ENCODE measurements at regions not wholly inside any gene's neighbourhood (a gene's known extent, or its start where the extent isn't known, plus 50 kb on each side); places are given as distances from the start of the nearest gene placed in this dataset.

- Histone ChIP-seq H3K36me3 (no peaks in the 10 kb centered on the region), H4K20me1 (no peaks in the 10 kb centered on the region), H3K27me3 (no peaks in the 10 kb centered on the region), H3K27ac (no peak overlapping the region), H3K9me3 (replicated peaks in 1 of 11) (no peaks in the 10 kb centered on the region), H3K4me3 (no peak overlapping the region), H3K4me2 (no peak overlapping the region), H3K4me1 (peaks cover 0 to 5% (median 0%) of the 10 kb centered on the region in 10 experiments; a peak in 3 of 20 replicates), H3K9ac (no peak overlapping the region)
- no peak for TF ChIP-seq Cebpa-rat (IDR thresholded peaks at IDR 0.05)
Observed at GRCh38 chr3:115388166-115388565, 235.1 kb upstream of the GAP43 start.

DNA sequence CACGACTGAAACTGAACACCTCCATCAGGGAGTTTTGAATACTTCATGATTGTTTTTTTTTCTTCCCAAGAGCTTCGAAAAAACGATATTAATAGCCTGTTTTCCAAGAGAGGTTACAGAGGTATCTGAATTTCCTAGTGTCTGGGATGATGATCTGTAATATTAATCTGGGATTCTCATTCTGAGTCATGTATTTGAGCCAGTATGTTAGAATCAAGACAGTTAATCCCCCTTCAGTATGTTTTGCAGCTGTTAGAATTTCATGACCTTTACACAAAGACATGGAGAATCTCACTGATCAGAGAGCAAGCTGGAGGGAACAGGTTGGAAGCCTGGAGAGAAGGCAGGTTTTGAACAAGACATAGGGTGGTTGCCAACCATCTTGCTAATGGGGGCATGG is 234.5 kb upstream of the GAP43 start:
- Histone ChIP-seq H3K36me3 (no peaks in the 10 kb centered on the region), H3K4me2 (no peak overlapping the region), H4K20me1 (no peaks in the 10 kb centered on the region), H3K9ac (no peak overlapping the region), H3K9me3 (replicated peaks in 1 of 11) (no peaks in the 10 kb centered on the region), H3K27me3 (no peaks in the 10 kb centered on the region), H3K4me1 (peaks cover 0 to 6% (median 0%) of the 10 kb centered on the region in 10 experiments; a peak in 3 of 20 replicates), H3K4me3 (no peak overlapping the region), H3K27ac (no peak overlapping the region)
- TF ChIP-seq Cebpa-rat (IDR thresholded peaks at IDR 0.05): no peak

DNA sequence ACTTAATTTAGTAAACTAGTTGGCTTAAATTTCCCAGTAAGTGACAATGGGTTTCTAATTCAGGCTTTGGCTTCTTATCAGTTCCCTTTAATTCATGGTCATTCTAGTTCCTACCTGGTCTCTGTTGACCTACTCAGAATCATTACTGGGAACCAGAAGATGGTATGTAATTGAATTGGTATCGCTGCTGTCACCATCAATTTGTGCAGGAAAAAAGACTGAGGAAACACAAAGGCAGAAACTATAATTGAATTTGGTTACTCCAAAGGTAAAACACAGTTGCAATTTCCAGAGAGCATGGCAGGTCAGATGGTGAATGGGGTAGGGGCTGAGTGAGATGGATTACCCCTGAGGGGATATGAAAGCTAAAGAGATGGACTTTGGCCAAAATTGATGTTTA is 226.5 kb upstream of the GAP43 start:
- H3K27me3 ChIP-seq: no peaks in the 10 kb centered on the region
- no peak overlapping the region for H3K4me2 ChIP-seq
- no peak for TF ChIP-seq Cebpa-rat (IDR thresholded peaks at IDR 0.05)
- H3K9me3 ChIP-seq (replicated peaks in 1 of 11): no peaks in the 10 kb centered on the region
- H4K20me1 ChIP-seq: no peaks in the 10 kb centered on the region
- H3K36me3 ChIP-seq: no peaks in the 10 kb centered on the region
- no peak overlapping the region for H3K9ac ChIP-seq
- no peak overlapping the region for H3K4me3 ChIP-seq
- peaks cover 0 to 6% (median 0%) of the 10 kb centered on the region in 10 experiments; a peak in 3 of 20 replicates for H3K4me1 ChIP-seq
- no peak overlapping the region for H3K27ac ChIP-seq

GRCh38 chr3:115397433-115397832 is 225.9 kb upstream of the GAP43 start:
- Histone ChIP-seq H3K27ac (no peak overlapping the region), H3K4me2 (no peak overlapping the region), H3K4me1 (peaks cover 0 to 6% (median 0%) of the 10 kb centered on the region in 10 experiments; a peak in 3 of 20 replicates), H3K27me3 (no peaks in the 10 kb centered on the region), H3K9ac (no peak overlapping the region), H3K4me3 (no peak overlapping the region), H3K36me3 (no peaks in the 10 kb centered on the region), H3K9me3 (replicated peaks in 1 of 11) (no peaks in the 10 kb centered on the region), H4K20me1 (no peaks in the 10 kb centered on the region)
- no peak for TF ChIP-seq Cebpa-rat (IDR thresholded peaks at IDR 0.05)

- Histone ChIP-seq H3K4me1 (no peaks in the 10 kb centered on the region), H3K36me3 (no peaks in the 10 kb centered on the region), H3K4me3 (no peak overlapping the region), H4K20me1 (no peaks in the 10 kb centered on the region), H3K9ac (no peak overlapping the region), H3K27me3 (no peaks in the 10 kb centered on the region), H3K9me3 (replicated peaks in 1 of 11) (no peaks in the 10 kb centered on the region), H3K27ac (no peak overlapping the region), H3K4me2 (no peak overlapping the region)
- no peak for TF ChIP-seq Cebpa-rat (IDR thresholded peaks at IDR 0.05)
Observed at GRCh38 chr3:115398506-115398905, 224.8 kb upstream of the GAP43 start.

DNA sequence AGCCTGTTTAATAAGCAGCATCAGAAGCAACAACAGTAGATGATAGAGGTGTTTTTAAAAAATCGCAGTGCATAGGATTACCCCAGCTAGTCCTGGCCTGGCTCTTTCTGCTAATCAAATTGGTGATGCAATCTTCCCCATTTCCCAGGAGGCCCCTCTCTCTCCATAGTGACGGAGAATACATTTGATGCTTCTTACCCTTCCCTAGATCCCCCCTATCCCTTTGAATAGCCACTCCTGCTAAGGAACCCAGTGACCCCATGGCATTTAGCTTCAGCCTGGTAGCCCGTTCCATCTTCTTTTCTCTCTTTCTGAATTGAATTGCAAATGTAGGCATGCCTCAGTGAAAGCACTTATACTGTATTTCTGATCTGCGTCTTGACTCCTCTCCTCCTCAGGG is 223.6 kb upstream of the GAP43 start:
- no peaks in the 10 kb centered on the region for H3K27me3 ChIP-seq
- no peak overlapping the region for H3K27ac ChIP-seq
- TF ChIP-seq Cebpa-rat (IDR thresholded peaks at IDR 0.05): no peak
- no peaks in the 10 kb centered on the region for H3K36me3 ChIP-seq
- H3K4me2 ChIP-seq: no peak overlapping the region
- H4K20me1 ChIP-seq: no peaks in the 10 kb centered on the region
- H3K4me3 ChIP-seq: no peak overlapping the region
- H3K9me3 ChIP-seq (replicated peaks in 1 of 11): no peaks in the 10 kb centered on the region
- no peak overlapping the region for H3K9ac ChIP-seq
- H3K4me1 ChIP-seq: no peaks in the 10 kb centered on the region

DNA sequence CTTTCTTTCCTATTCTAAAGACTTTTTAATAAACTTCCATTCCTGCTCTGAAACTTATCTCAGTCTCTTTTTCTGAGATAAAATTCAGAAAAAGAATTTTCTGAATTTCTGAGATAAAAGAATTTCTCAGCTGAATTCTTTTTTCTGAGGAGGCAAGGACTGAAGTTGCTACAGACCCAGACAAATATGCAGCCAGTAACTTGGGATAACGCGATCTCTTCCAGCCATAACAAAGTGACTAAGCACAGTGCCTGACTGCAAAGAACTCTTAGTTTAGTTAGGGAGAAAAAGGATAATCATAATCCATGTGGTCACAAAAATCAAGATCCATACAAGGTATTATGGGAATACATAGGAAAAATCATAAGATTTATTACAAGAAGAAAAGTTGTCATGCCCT is 222.0 kb upstream of the GAP43 start:
- Histone ChIP-seq H3K4me2 (no peak overlapping the region), H3K9ac (no peak overlapping the region), H3K27me3 (no peaks in the 10 kb centered on the region), H3K4me1 (no peaks in the 10 kb centered on the region), H3K27ac (no peak overlapping the region), H3K9me3 (replicated peaks in 1 of 11) (no peaks in the 10 kb centered on the region), H3K36me3 (no peaks in the 10 kb centered on the region), H3K4me3 (no peak overlapping the region), H4K20me1 (no peaks in the 10 kb centered on the region)
- TF ChIP-seq Cebpa-rat (IDR thresholded peaks at IDR 0.05): no peak

- Histone ChIP-seq H3K4me1 (no peaks in the 10 kb centered on the region), H3K27me3 (no peaks in the 10 kb centered on the region), H3K36me3 (no peaks in the 10 kb centered on the region), H3K9ac (no peak overlapping the region), H3K4me2 (no peak overlapping the region), H3K9me3 (replicated peaks in 1 of 11) (no peaks in the 10 kb centered on the region), H3K4me3 (no peak overlapping the region), H4K20me1 (no peaks in the 10 kb centered on the region), H3K27ac (no peak overlapping the region)
- TF ChIP-seq Cebpa-rat (IDR thresholded peaks at IDR 0.05): no peak
Observed at GRCh38 chr3:115401851-115402501, 221.3 kb upstream of the GAP43 start.

DNA sequence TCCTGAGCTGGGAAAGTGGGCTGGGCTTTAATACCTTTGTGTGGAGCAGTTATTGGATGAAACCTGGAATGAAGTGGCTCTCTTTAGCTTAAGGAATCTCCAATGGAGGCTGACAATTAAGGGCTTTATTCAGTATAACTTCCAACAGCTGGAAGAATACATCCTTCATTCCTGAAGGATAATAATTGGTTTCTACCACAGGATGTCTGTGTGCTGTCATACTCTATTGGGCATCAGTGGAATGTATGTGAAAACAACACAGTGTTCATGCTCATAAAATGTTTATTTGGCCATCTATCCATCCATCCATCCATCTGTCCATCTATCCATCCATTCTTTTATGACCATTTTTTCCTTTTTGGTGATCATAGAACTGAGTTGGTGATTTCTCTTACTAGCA is 220.7 kb upstream of the GAP43 start:
- H3K36me3 ChIP-seq: no peaks in the 10 kb centered on the region
- no peaks in the 10 kb centered on the region for H4K20me1 ChIP-seq
- no peaks in the 10 kb centered on the region for H3K4me1 ChIP-seq
- H3K9me3 ChIP-seq (replicated peaks in 1 of 11): no peaks in the 10 kb centered on the region
- H3K4me2 ChIP-seq: no peak overlapping the region
- H3K27me3 ChIP-seq: no peaks in the 10 kb centered on the region
- no peak overlapping the region for H3K4me3 ChIP-seq
- TF ChIP-seq Cebpa-rat (IDR thresholded peaks at IDR 0.05): no peak
- no peak overlapping the region for H3K9ac ChIP-seq
- no peak overlapping the region for H3K27ac ChIP-seq

DNA sequence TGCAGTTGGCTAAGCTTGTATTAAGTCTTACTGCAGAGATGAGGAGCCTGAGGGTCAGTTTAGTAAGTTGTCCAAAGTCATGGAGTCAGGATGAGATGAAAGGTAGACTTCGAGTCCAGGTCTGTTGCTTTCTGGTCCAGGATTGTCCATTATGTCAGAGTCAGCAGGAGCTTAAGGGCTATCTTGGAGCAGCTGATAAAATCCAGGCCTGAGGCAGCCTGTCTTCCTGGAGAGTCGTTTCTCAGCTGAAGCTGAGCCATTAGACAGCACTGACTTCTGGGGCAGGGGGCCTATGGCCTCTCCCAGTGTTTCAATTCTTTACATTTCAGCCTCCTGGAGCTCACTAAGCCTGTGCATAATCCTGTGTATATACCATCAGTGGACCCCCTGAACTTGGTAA is 219.5 kb upstream of the GAP43 start:
- H3K4me2 ChIP-seq: no peak overlapping the region
- H3K4me1 ChIP-seq: no peaks in the 10 kb centered on the region
- H3K27me3 ChIP-seq: no peaks in the 10 kb centered on the region
- no peak overlapping the region for H3K9ac ChIP-seq
- no peak for TF ChIP-seq Cebpa-rat (IDR thresholded peaks at IDR 0.05)
- no peaks in the 10 kb centered on the region for H4K20me1 ChIP-seq
- H3K4me3 ChIP-seq: no peak overlapping the region
- H3K27ac ChIP-seq: no peak overlapping the region
- no peaks in the 10 kb centered on the region for H3K9me3 ChIP-seq (replicated peaks in 1 of 11)
- H3K36me3 ChIP-seq: no peaks in the 10 kb centered on the region
